Left ventricle myocardium inferior (tissue), 1 donor: ENCODE measurements at regions not wholly inside any gene's neighbourhood (a gene's known extent, or its start where the extent isn't known, plus 50 kb on each side); places are given as distances from the start of the nearest gene placed in this dataset.
A peak's percentile ranks its signal among the peaks of the same experiment; 100 is the strongest.

Experiments used
- DNase-seq: peaks from one replicate; pipeline ENCODE4 v3.0.0-alpha.2; 2020
- H3K27ac ChIP-seq: fragments of 200-600 bp; replicated peaks from 2 replicates; pipeline ENCODE4 v1.8.0; 2021
- H3K27me3 ChIP-seq: fragments of 200-600 bp; 2 replicates; pipeline ENCODE4 v1.8.0; 2021; ENCODE audit warnings: low read depth
- H3K36me3 ChIP-seq: fragments of 200-600 bp; 2 replicates; pipeline ENCODE4 v1.8.0; 2021
- H3K4me1 ChIP-seq: fragments of 200-600 bp; 2 replicates; pipeline ENCODE4 v1.8.0; 2021
- H3K4me3 ChIP-seq: fragments of 200-600 bp; 2 replicates; pipeline ENCODE4 v1.8.0; 2021; ENCODE audit warnings: mild to moderate bottlenecking, moderate library complexity
- H3K9me3 ChIP-seq: fragments of 200-600 bp; replicated peaks from 2 replicates; pipeline ENCODE4 v1.8.0; 2021
- CTCF ChIP-seq: fragments of 200-600 bp; IDR thresholded peaks from 2 replicates; pipeline ENCODE4 v1.8.0; 2021; ENCODE audit warnings: antibody characterized with exemption, mild to moderate bottlenecking, borderline replicate concordance
- intact Hi-C: fragments of 100-400 bp; cut with micrococcal nuclease; formaldehyde crosslinking; loops from one replicate; pipeline ENCODE4 v1.11.0; 2022
- donor health status: DM: no; HTN: yes; CAD: no; lungs with severe emphysema.

GRCh38 chr10:105844241-105844640 lies 1203.2 kb downstream of the SORCS3 start:
- no peak overlapping the region for H3K27ac ChIP-seq
- intact Hi-C loops: no loop called here
- no peak for TF ChIP-seq CTCF
- peaks cover 9% of the 10 kb centered on the region for H3K27me3 ChIP-seq
- no peaks in the 10 kb centered on the region for H3K36me3 ChIP-seq
- H3K4me3 ChIP-seq: no peak overlapping the region
- peaks cover 7% of the 10 kb centered on the region for H3K9me3 ChIP-seq
- H3K4me1 ChIP-seq: no peaks in the 10 kb centered on the region
- DNase-seq: no peak

- peaks cover 7% of the 10 kb centered on the region for H3K9me3 ChIP-seq
- no peaks in the 10 kb centered on the region for H3K4me1 ChIP-seq
- H3K27me3 ChIP-seq: peaks cover 7% of the 10 kb centered on the region
- intact Hi-C loops: no loop called here
- H3K4me3 ChIP-seq: no peak overlapping the region
- DNase-seq: no peak
- no peak overlapping the region for H3K27ac ChIP-seq
- no peak for TF ChIP-seq CTCF
- no peaks in the 10 kb centered on the region for H3K36me3 ChIP-seq
These were observed 1202.7 kb downstream of the SORCS3 start for GRCh38 chr10:105843786-105844185.

- no peak overlapping the region for H3K27ac ChIP-seq
- no peaks in the 10 kb centered on the region for H3K9me3 ChIP-seq
- DNase-seq: no peak
- H3K4me3 ChIP-seq: no peak overlapping the region
- no peak for TF ChIP-seq CTCF
- intact Hi-C loops: no loop called here
- H3K4me1 ChIP-seq: no peaks in the 10 kb centered on the region
- H3K36me3 ChIP-seq: no peaks in the 10 kb centered on the region
- H3K27me3 ChIP-seq: peaks cover 4% of the 10 kb centered on the region
These were observed 1199.2 kb downstream of the SORCS3 start for GRCh38 chr10:105840288-105840770.

- no peak overlapping the region for H3K27ac ChIP-seq
- no peak for TF ChIP-seq CTCF
These were observed 1197.3 kb downstream of the SORCS3 start for GRCh38 chr10:105838392-105838791.

GRCh38 chr10:105837951-105838350 lies 1196.9 kb downstream of the SORCS3 start:
- TF ChIP-seq CTCF: no peak
- Histone ChIP-seq H3K27me3 (peaks cover 4% of the 10 kb centered on the region), H3K9me3 (no peaks in the 10 kb centered on the region), H3K36me3 (no peaks in the 10 kb centered on the region), H3K4me3 (peak overlapping the region; percentile 53), H3K4me1 (no peaks in the 10 kb centered on the region), H3K27ac (no peak overlapping the region)
- no peak for DNase-seq
- intact Hi-C loops: no loop called here

More at GRCh38 chr10:105838392-105838791, 1197.3 kb downstream of the SORCS3 start:
- Histone ChIP-seq H3K36me3 (no peaks in the 10 kb centered on the region), H3K4me3 (peak overlapping the region; percentile 53), H3K9me3 (no peaks in the 10 kb centered on the region), H3K4me1 (no peaks in the 10 kb centered on the region), H3K27me3 (peaks cover 4% of the 10 kb centered on the region)
- DNase-seq: no peak
- intact Hi-C loops: no loop called here
